Hematopoietic multipotent progenitor cell treated with erythropoietin and hydrocortisone succinate and interleukin-3 and kit ligand, for 4 days (in vitro differentiated cells): ENCODE measurements at regions not wholly inside any gene's neighbourhood (a gene's known extent, or its start where the extent isn't known, plus 50 kb on each side); places are given as distances from the start of the nearest gene placed in this dataset.
"Not testable (repeated sequence)": the region's sequence is repeated elsewhere in the genome, so short reads cannot be mapped to it uniquely, and the experiment has no call there.

Source experiments
- DNase-seq: peaks from one replicate; pipeline ENCODE4 v3.0.0-alpha.2; 2015

DNA sequence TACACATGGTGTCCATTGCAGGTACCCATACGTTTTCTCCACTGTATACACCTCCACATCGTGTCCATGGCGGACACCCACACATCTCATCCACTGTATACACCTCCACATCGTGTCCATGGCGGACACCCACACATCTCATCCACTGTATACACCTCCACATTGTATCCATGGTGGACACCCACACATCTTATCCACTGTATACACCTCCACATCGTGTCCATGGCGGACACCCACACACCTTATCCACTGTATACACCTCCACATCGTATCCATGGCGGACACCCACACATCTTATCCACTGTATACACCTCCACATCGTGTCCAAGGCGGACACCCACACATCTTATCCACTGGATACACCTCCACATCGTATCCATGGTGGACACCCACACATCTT is 50.4 kb upstream of the TTC34 start:
- DNase-seq, result not testable (repeated sequence)

DNA sequence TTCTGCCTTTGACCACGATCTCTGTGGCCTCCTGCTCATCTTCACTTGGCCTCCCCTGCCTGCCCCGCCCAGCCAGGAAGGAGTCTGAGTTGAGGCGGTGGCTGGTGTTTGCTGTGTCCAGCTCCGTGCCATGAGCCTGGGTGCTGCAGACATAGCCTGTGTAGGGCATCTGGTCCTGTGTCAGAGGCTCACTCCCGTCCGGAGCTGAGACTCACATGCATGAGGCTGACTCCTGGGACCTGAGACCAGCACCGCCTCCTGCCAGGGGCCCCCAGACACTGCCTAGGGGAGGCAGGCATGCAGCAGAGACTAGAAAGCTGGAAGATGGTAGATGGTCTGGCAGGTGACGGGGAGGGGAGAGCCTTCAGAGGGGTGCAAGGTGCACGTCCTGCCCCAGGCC is 52.2 kb upstream of the TTC34 start:
- DNase-seq, result no peak

DNA sequence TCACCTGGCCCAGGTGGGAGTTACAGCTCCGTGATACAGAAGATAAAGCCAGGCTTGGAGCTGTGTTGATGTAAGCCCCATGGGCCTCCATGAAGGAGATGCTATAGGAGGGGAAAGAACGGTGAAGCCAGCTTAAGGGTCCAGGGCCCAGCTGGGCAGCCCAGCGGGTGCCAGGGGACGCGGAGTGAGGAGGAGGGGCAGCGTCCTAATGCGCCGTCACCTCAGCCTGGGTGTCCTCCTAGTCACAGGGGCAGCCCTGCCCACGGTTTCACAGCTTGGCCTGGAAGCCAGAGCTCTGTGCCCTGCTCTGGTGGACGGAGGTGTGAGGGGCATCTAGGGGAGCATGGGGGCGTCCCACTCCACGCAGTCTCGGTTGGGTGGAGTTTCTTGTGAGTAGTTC is 52.7 kb upstream of the TTC34 start:
- DNase-seq, result no peak

DNA sequence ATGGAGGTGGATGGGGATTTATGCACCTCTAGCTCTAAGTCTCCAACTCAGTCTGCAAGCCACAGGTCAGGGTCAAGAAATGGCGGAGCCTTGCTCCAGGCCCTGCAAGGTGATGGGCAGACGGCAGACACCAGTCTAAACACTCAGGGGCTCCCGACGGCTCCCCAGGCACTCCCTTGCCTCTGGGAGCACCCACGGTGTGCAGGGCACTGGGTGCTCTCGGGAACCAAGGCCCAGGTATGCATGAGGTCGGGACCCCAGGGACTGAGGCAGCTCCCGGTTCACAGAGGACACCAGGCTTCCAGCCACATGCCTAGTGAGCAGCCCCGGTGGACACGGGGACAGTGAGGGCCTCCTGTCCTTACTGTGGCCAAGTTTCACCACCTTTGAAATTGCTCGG is 53.1 kb upstream of the TTC34 start:
- no peak for DNase-seq

DNA sequence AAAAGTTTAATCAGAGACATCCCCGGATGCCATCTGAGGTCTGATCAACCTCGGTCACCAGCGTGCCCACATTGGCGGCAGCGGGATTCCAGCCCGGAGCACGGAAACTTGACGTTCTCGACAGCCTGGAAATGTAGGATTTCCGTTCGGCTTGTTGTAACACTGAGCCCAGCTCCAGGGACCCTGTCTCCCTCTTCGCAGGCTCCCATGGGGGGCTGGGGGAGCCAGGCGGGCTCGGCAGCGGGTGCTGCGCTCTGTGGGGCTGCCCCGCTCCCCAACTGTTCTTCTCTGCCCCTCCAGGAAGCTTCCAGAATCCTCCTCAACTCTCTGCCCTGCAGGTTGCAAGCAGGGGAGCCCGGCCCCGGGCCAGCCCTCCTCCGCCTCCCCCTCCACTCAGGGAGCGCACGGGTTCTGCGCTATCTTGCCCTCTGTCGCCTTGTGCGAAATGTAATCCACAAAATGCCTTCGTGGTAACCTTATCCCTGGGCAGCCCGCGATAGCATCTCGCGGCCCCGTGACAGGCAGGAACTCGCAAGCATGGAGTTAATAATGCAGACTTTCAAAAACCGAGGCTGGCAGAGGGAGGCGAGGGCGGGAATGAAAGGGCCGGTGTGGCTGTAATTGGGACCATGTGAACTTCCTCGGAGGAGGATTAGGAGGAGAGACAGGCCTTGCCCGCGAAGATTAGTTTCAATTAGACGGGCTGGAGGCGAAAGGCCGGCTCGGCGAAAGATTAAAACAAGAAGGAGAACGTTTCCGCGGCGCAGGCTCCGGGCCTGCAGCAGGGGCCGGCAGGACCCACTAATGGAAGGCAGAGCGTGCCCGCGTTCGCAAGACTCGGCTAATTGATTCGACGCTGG is 53.9 kb upstream of the TTC34 start:
- no peak for DNase-seq

DNA sequence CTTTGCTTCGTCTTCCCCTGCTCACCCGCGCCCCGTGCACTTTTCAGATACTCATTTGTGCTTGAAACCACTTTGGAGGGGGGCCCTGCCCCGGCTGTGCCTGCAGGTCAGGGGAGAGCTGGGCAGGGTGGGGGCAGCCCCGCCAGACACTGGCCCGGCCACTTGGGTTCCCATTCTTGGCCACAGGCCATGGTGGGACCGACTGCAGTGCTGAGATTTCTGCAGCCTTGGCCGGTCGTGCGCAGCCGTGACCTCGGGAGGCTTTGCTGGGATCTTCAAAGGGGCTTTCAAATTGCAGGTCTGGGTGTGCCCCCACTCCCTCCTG is 54.5 kb upstream of the TTC34 start:
- DNase-seq, result no peak

DNA sequence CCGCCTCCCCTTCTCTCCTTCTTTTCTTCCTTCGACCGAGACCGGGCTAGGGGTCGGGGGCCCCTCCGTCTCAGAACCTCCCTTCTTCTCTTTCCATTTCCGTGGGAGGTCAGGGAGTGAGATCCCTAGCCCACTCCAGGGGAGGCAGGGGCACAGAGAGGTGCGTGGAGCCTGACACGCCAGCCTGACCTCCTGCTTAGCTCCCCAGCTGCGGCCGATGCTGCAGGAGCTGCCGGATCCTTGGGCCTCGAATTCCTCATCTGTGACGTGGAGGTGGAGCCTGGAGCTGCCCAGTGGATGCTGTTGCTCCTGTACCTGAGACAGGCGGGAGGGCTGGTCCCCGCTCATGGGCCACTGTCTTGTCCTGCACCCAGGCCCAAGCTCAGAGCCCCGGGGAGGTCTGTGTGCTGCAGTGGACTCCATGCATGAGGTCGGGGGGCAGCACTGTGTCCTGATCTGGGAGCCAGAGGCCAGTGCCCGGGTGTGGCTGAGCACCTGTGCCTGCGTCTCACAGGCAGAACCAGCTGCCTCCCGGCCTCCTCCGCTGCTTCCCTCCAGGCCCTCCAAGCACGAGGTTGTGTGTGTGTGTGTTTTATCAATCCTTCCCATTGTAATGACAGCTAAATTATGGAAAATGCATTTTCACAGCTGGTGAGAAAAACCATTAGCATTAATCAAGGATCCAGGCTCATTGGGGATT is 55.3 kb upstream of the TTC34 start:
- DNase-seq, result no peak

DNA sequence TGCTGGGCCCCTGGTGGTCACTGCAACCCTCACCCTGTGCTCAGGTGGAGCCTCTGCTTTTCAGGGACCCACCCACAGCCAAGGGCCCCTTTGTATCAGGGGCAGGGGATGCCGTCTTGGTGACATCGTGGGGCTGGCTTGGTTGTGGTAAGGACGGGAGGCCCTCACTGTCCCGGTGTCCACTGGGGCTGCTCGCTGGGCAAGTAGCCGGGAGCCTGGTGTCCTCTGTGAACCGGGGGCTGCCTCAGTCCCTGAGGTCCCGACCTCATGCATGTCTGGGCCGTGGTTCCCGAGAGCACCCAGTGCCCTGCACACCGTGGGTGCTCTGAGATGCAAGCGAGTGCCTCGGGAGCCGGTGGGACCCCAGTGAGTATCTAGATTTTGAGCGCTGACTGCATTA is 56.0 kb upstream of the TTC34 start:
- no peak for DNase-seq

DNA sequence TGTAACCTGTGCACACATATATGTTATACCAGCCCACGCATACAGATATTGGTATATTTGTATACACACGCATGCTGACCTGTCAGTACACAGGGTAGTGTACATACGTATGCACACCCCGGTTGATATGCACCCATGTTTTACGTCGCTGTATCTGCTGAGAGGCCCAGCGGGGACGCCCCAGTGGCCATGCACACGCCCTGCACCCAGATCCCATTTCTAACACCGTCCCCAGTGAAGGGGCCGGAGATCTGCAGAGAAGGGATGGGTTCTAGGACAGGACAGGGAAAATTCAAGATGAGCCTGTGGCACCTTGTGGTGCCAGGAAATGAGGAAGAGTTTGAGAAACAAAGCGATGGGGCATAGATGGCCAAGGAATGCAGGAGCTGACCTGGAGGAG is 57.2 kb upstream of the TTC34 start:
- DNase-seq, result no peak

GRCh38 chr1:2859219-2859880 is 57.9 kb upstream of the TTC34 start:
- DNase-seq, result no peak

DNA sequence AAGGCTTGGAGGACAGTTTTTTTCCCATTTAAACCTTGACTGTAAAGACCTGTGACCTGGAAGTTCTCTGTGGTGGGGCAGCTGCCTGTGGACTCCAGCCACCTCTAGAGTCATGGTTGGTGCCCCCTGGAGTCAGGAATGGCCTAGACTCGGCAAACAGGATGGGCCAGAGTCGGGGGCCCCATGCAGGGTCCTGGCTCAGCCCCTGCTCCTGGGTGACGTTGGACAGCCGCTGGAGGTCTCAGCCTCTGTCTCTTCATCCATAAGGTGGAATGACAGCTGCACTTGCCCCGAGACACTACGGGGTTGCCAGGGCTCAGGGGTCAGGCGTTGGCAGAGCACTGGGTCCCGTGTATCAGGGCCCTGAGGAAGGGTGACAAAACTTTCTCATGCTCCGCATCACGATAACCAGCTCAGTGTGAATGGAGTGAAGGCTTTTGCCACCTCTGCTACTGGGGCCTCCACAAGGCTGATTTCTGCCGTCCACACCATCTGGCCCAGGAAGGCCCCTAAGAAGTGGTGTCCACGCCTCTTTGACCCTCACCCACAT is 58.5 kb upstream of the TTC34 start:
- no peak for DNase-seq

- no peak for DNase-seq
Measured at GRCh38 chr1:2860476-2861142, 59.1 kb upstream of the TTC34 start.

- no peak for DNase-seq
Measured at GRCh38 chr1:2861143-2861987, 59.9 kb upstream of the TTC34 start.

DNA sequence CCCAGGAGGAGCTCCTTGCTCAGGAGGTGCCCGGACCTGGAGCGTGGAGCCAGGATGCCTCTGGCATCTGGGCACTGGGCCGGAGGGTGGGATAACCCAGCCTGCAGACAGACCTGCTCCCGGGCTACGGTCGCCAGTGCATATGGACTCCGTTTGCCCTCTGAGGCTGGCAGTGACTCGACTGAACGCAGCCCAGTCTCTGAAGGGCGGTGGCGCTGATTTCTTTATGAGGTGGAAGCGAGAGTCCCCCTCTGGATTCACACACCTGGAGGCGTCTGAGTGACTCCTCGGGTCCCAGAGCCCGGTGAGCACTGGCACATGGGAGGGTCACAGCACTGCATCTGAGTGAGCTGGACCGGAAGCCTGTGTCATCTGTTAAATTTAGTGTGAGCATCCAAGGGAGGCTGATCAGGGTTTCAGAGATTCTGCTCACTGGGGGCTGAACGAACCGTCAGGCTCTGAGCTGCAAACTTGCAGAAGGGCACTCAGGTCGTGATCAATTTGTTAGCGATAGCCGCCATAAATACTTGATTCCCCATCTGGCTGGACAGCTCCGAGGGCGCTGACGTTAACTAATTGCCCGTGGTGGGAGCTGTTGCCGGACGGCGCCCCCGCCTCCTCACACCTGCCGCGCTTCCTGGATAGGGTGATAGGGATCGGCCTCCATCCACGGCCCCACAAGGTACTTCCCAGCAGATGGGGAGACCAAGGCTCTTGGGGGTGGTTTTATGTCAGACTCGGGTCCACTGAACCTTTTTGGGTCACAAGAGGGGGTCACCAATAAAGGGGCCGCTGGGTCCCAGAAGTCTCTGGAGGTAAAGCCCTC is 60.7 kb upstream of the TTC34 start:
- no peak for DNase-seq

- DNase-seq, result no peak
Measured at GRCh38 chr1:2862814-2863647, 61.5 kb upstream of the TTC34 start.

GRCh38 chr1:2863648-2863963 is 62.1 kb upstream of the TTC34 start:
- DNase-seq, result no peak

DNA sequence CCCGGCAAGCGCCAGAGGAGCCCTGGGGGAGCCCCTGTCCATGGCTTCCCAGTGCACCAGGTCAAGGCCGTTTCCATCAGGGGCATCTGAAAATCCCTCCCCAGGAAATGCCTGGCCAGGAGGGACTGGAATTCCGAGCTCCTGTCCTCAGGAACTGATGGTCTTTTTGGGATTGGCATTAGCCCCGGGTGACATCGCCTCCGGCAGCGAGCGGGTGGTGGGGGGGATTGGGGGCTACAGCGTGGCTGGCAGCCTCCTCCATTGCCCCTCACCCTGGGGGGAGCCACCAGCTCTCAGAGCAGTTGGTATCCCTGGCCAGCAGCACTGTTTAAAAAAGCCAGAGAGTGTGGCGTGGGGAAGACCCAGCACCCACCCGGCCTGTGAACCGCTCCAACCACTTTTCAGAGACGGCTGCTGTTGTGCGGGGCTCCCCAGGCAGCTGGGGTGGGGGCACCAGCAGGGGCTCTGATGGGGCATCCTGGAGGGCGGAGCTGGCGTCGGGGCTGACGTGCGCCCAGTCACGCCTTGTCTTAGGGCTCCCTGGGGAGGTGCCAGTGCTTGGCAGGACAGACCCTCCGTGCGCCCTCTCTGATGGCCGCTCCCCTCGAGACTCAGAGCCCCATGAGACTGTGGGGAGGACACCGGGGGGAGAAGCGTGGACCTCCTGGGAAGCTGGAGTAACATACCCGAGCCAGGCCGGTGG is 62.9 kb upstream of the TTC34 start:
- no peak for DNase-seq

GRCh38 chr1:2865000-2865399 is 63.5 kb upstream of the TTC34 start:
- no peak for DNase-seq

GRCh38 chr1:2865571-2866421 is 64.3 kb upstream of the TTC34 start:
- no peak for DNase-seq
